CD4-positive, alpha-beta T cell treated with Interferon alpha-2 for 1 hour (primary cell): ENCODE measurements at regions not wholly inside any gene's neighbourhood (a gene's known extent, or its start where the extent isn't known, plus 50 kb on each side); places are given as distances from the start of the nearest gene placed in this dataset.
"Not testable (repeated sequence)": the region's sequence is repeated elsewhere in the genome, so short reads cannot be mapped to it uniquely, and the experiment has no call there.

ENCODE experiments used
- DNase-seq, 2 donors: peaks; one replicate each; pipeline ENCODE4 v3.0.0-alpha.2; 2020 to 2022

DNA sequence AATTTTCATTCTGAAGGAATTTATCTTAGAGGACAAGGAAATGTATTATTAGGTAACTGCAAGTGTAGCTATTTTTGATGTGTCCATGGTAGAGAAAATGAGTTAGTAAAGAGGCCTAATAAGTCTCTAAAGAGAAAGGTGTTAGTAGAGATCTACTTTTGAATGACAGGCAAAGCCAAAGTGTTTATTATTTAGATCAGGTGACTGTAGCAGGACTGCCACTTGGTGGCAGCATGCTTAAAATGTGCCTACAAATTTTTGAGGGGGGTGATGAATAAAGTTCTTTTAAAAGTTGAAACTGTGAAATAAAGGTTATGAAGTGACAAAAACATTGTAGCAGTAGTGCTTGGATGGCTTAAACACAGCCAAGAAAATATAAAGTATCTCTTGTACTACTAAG is 421.5 kb upstream of the MEIS1 start:
- no peak for DNase-seq

DNA sequence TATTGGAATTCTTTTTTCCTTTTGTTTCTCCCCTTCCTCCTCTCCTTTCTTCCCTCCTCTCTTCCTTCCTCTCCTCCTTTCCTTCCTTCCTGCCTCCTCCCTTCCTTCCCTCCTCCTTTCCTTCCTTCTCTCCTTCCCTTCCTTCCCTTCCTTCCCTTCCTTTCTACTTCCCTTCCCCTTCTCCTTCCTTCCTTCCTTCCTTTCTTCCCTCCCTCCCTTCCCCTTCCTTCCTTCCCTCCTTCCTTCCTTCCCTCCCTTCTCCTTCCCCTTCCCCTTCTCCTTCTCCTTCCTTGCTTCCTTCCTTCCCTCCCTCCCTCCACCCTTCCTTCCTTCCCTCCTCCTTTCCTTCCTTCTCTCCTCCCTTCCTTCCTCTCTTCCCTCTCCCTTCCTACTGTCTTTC is 431.0 kb upstream of the MEIS1 start:
- DNase-seq: no peak

GRCh38 chr2:66001538-66001937 is 433.4 kb upstream of the MEIS1 start:
- DNase-seq: no peak

DNA sequence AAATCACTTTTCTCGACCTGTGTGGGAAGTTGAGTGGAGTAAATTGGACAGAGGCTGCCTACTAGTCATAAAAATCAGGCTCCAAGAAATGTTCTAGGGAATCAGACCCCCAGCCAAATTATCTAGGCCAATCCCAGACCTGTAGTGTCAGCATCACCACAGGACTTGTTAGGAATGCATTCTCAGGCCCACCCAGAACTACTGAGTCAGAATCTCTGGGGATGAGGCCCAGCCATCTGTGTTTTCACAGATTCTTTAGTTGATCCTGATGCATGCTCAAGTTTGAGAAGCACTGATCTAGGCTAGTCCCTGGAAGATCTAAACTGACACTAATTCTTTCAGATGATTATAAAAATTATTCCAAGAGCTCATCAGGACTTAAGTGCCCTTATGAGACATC is 434.0 kb upstream of the MEIS1 start:
- DNase-seq: no peak

GRCh38 chr2:65999796-66000195 is 435.1 kb upstream of the MEIS1 start:
- DNase-seq: no peak

- no peak for DNase-seq
Measured at GRCh38 chr2:65999103-65999502, 435.8 kb upstream of the MEIS1 start.

- DNase-seq: no peak
Measured at GRCh38 chr2:65997961-65998360, 437.0 kb upstream of the MEIS1 start.

GRCh38 chr2:65992198-65992554 is 442.7 kb upstream of the MEIS1 start:
- no peak for DNase-seq

- no peak for DNase-seq
Measured at GRCh38 chr2:65991381-65992197, 443.3 kb upstream of the MEIS1 start.

DNA sequence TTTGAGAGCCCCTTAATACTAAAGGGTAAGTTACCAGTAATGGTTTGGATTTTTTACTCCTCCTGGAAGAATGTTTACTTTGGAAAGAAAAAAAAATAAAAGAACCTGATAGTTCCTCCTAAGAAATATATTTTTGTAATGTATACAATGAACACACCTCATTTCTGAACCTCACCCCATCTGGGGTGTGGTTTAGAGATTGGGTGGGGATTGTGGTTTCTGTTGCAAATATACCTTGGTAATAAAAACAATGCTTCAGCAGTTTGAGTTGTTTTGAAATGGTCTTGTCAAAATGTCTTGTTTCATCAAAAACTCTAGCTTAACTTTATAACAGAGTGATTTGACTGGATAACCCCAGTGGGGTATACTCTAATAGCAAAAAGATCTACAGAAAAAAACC is 448.9 kb upstream of the MEIS1 start:
- no peak for DNase-seq

DNA sequence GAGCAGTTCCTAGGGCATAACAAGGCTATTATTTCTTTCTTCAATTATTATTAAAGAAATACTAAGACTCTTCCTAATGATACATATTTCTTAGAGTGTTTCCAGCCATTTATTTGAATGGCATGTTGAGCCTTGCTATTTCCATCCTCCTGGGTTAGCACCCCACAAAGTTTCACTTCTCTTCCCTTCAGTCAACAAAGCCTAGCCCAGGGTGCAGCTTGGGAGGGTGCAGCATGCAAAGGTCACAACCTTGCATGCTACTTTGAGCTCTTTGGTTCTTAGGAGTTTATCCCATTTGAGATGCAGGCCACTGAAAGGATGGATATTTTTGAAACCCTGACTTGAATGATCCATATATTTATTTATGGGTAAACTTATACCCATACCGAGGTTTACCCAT is 454.4 kb upstream of the MEIS1 start:
- DNase-seq: no peak

- DNase-seq: no peak
Measured at GRCh38 chr2:65979446-65979845, 455.5 kb upstream of the MEIS1 start.

- no peak for DNase-seq
Measured at GRCh38 chr2:65974067-65974723, 460.7 kb upstream of the MEIS1 start.

DNA sequence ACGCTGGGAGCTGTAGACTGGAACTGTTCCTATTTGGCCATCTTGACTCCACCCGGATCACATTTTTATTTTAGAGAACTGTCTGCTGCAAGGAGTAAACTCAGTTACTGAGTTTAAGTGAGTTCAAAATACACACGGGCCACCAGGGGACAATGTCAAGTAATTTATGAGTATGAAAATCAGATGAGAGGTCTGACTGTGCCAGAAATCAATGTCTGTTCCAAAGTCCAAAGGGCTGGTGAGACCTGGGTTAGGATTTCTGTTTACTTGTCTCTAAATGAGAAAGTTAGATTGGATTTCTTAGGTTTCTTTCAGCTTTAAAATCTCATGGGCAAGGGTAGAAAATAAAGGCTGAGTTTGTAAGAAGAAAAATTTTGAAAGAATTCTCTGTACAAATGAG is 465.8 kb upstream of the MEIS1 start:
- no peak for DNase-seq

DNA sequence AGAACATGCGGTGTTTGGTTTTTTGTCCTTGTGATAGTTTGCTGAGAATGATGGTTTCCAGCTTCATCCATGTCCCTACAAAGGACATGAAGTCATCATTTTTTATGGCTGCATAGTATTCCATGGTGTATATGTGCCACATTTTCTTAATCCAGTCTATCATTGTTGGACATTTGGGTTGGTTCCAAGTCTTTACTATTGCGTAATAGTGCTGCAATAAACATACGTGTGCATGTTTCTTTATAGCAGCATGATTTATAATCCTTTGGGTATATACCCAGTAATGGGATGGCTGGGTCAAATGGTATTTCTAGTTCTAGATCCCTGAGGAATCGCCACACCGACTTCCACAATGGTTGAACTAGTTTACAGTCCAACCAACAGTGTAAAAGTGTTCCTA is 471.6 kb upstream of the MEIS1 start:
- DNase-seq: not testable (repeated sequence)

DNA sequence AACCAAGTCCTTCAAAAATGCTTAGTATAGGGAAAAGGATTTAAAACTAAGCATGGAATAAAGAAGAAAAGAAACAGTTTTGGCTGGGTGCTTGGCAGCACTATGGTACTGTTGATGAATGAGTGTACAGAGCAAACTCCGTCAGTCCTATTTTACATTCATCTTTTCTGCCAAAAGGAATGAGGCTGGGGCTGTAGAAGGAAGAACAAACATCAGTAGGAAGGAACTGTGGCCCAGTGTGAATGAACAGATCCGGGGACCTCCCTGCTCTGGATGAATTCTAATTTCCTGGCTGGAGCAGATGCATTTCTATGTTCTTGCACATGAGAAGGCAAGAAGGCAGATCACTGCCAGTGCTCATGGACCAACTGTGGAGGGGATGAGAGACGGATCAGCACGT is 474.0 kb upstream of the MEIS1 start:
- DNase-seq: no peak

DNA sequence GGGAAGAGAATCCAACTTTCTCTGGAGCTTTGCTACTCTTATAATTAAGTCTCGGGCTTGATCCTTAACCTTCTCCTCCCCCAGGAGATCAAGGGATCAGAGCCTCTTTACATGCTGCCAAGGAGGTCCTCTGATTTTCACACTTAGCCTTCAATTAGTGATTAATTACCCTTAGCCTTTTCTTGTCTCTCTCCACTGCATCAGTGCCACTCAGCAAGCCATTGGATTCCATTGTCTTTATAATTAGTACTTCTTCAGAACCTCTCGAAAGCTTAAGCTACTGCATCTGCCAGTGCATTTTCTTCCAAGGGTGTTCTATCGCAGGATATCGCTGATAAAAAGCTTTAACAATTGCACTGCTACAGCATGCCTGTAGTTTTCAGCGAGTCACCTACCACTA is 477.0 kb upstream of the MEIS1 start:
- DNase-seq: no peak

- DNase-seq: no peak
Measured at GRCh38 chr2:65957454-65957853, 477.5 kb upstream of the MEIS1 start.

DNA sequence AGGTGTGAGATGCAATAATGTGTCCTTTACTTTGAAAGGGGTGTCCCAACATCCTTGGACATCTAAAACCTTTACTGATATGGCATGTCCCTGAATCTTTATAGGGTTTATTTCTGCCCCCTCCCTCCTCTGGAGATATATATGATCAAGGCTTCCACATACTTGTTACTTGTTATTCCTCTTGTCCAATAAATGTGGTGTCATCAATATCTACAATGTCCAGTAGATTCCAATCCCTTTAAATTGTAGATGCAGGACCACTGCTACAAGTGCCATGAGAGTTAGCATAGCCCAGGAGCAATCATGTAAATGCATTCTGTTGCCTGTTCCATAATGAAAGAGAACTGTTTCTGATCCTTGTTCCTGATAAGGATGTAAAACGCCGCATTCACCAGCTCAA is 479.7 kb upstream of the MEIS1 start:
- no peak for DNase-seq

DNA sequence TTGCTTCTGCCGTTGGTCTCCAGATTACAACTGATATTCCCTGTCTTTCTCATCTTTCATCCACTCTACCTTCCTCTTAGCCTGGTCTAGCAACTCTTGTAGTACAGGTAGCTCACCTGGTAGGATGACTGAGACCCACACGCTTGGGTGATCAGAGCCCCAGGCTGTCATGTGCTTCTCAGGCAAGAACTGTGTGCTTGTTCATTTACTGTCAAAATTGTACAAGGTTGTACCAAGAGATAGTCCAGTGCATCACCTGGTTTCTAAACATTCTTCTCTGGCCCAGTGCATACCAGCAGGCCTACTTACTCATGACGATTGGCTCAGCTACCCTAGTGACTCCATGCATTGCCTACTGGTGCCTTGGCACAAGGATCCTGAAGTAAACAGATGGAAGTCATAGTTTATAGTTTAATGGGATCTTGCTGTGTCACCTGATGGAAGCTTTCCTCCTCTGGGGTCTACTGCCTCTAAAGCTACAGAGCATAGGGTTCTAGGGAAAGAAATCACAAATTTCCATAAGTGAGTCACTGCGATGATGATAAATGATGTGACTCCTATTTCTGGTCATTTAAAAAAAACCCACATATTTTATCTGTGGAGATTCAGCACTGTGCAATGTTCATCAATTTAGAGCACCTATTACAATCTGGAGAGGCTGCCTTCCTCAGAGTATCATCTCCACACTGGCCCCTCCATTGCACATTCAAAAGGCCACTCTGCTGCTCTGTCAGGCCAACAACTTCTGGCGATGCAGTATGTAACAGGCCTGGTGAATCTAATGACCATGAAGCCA is 481.8 kb upstream of the MEIS1 start:
- DNase-seq: no peak

DNA sequence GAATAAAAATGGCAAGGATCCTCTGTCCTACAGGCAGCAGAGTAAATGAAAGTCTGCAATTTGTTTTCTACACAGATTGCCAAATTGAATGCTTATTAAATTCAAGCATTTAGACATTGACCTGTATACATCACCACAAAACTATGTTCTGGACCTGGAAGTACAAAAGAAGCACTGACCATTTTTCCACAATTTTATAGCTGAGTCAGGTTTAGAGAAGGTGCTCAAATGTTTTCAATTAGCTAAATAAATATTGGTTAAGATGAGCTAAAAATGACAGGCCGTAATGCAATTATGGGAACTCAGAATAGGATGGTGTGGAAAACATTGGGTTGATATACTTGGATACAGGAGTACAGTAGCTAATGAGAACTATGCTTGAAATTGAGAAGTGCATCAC is 490.7 kb upstream of the MEIS1 start:
- DNase-seq: no peak

- no peak for DNase-seq
Measured at GRCh38 chr2:65943099-65943786, 491.7 kb upstream of the MEIS1 start.

GRCh38 chr2:65940856-65941255 is 494.1 kb upstream of the MEIS1 start:
- no peak for DNase-seq
